ENCODE measurements at regions not wholly inside any gene's neighbourhood (a gene's known extent, or its start where the extent isn't known, plus 50 kb on each side); places are given as distances from the start of the nearest gene placed in this dataset.
A peak's percentile ranks its signal among the peaks of the same experiment; 100 is the strongest.
"Not testable (repeated sequence)": the region's sequence is repeated elsewhere in the genome, so short reads cannot be mapped to it uniquely, and the experiment has no call there.

- DNase-seq (ENCODE audit: low spot score) = not testable (repeated sequence)
These were observed 169.7 kb upstream of the KCTD7 start for GRCh38 chr7:66458991-66459390.

GRCh38 chr7:66459783-66460413 lies 168.8 kb upstream of the KCTD7 start:
- not testable (repeated sequence) for DNase-seq (ENCODE audit: low spot score)

GRCh38 chr7:66460921-66461361 lies 167.7 kb upstream of the KCTD7 start:
- no peak for DNase-seq (ENCODE audit: low spot score)

- DNase-seq (ENCODE audit: low spot score) = not testable (repeated sequence)
These were observed 167.3 kb upstream of the KCTD7 start for GRCh38 chr7:66461397-66461796.

GRCh38 chr7:66462831-66463230 lies 165.8 kb upstream of the KCTD7 start:
- not testable (repeated sequence) for DNase-seq (ENCODE audit: low spot score)

GRCh38 chr7:66464059-66464458 lies 164.6 kb upstream of the KCTD7 start:
- no peak for DNase-seq (ENCODE audit: low spot score)

- DNase-seq (ENCODE audit: low spot score) = no peak
These were observed 162.5 kb upstream of the KCTD7 start for GRCh38 chr7:66466081-66466600.

- DNase-seq (ENCODE audit: low spot score) = no peak
These were observed 160.8 kb upstream of the KCTD7 start for GRCh38 chr7:66467887-66468286.

GRCh38 chr7:66473064-66473463 lies 155.6 kb upstream of the KCTD7 start:
- not testable (repeated sequence) for DNase-seq (ENCODE audit: low spot score)

- DNase-seq (ENCODE audit: low spot score) = no peak
These were observed 154.2 kb upstream of the KCTD7 start for GRCh38 chr7:66474441-66474840.

- not testable (repeated sequence) for DNase-seq (ENCODE audit: low spot score)
These were observed 152.6 kb upstream of the KCTD7 start for GRCh38 chr7:66476056-66476455.

- not testable (repeated sequence) for DNase-seq (ENCODE audit: low spot score)
These were observed 150.8 kb upstream of the KCTD7 start for GRCh38 chr7:66477822-66478397.

GRCh38 chr7:66481229-66481628 lies 147.5 kb upstream of the KCTD7 start:
- DNase-seq (ENCODE audit: low spot score) = not testable (repeated sequence)

GRCh38 chr7:66489065-66489464 lies 139.6 kb upstream of the KCTD7 start:
- not testable (repeated sequence) for DNase-seq (ENCODE audit: low spot score)

GRCh38 chr7:66489741-66490140 lies 138.9 kb upstream of the KCTD7 start:
- not testable (repeated sequence) for DNase-seq (ENCODE audit: low spot score)

GRCh38 chr7:66490979-66491378 lies 137.7 kb upstream of the KCTD7 start:
- not testable (repeated sequence) for DNase-seq (ENCODE audit: low spot score)

- DNase-seq (ENCODE audit: low spot score) = not testable (repeated sequence)
These were observed 136.3 kb upstream of the KCTD7 start for GRCh38 chr7:66492405-66492804.

- peak; percentile 99 for DNase-seq (ENCODE audit: low spot score)
These were observed 135.2 kb upstream of the KCTD7 start for GRCh38 chr7:66493235-66494205.

- no peak for DNase-seq (ENCODE audit: low spot score)
These were observed 131.3 kb upstream of the KCTD7 start for GRCh38 chr7:66497346-66497745.

GRCh38 chr7:66500087-66500486 lies 128.6 kb upstream of the KCTD7 start:
- peak; percentile 38 for DNase-seq (ENCODE audit: low spot score)

GRCh38 chr7:66502230-66503035 lies 126.2 kb upstream of the KCTD7 start:
- no peak for DNase-seq (ENCODE audit: low spot score)

GRCh38 chr7:66503036-66503370 lies 125.7 kb upstream of the KCTD7 start:
- DNase-seq (ENCODE audit: low spot score) = no peak
